ENCODE measurements at regions not wholly inside any gene's neighbourhood (a gene's known extent, or its start where the extent isn't known, plus 50 kb on each side); places are given as distances from the start of the nearest gene placed in this dataset.

- peaks cover 41% of the 10 kb centered on the region for H3K4me1 ChIP-seq (ENCODE audit: control insufficient read depth, insufficient read depth, low read length)
- POLR2A ChIA-PET, result interaction anchor here (0.5 to 1.1 kb wide), 2 partner anchors 9 to 21 kb away, joined by 4 read pairs; no protein-coding TSS in a partner anchor
- intact Hi-C loops (cut with micrococcal nuclease; ENCODE audit: unreplicated experiment), result no loop called here
Observed at GRCh38 chr14:49951691-49952345, 58.9 kb downstream of the ARF6 start.

GRCh38 chr14:49953196-49953595, 60.3 kb downstream of the ARF6 start:
- BruUV-seq (replicated peaks), result no TSS peak
- DNase-seq (ENCODE audit: low read depth, low spot score) (no peak), ATAC-seq (no peak)
- Histone ChIP-seq H3K4me3 (ENCODE audit: low read depth in 2 of 2, low read length in 2 of 2) (no peak overlapping the region), H3K27ac (ENCODE audit: low read length) (peak overlapping the region; percentile 88), H3K27me3 (ENCODE audit: control insufficient read depth, insufficient read depth, low read length) (no peaks in the 10 kb centered on the region), H3K9me3 (ENCODE audit: control insufficient read depth, insufficient read depth, low read depth, low read length) (no peaks in the 10 kb centered on the region), H3K36me3 (ENCODE audit: control insufficient read depth, insufficient read depth, low read length) (no peaks in the 10 kb centered on the region), H3K4me1 (ENCODE audit: control insufficient read depth, insufficient read depth, low read length) (peaks cover 36% of the 10 kb centered on the region)
- TF ChIP-seq SIN3A (IDR thresholded peaks at IDR 0.05; ENCODE audit: borderline replicate concordance, insufficient read depth, low read depth, low read length) (no peak), TCF7L2 (IDR thresholded peaks at IDR 0.05; ENCODE audit: low read depth, low read length) (no peak), REST (IDR thresholded peaks at IDR 0.05; ENCODE audit: insufficient read depth in 1 of 2, low read depth in 2 of 2, low read length in 1 of 2) (no peak), CTCF (IDR thresholded peaks at IDR 0.05) (no peak), POLR2AphosphoS5 (IDR thresholded peaks at IDR 0.05; ENCODE audit: low read depth, low read length) (no peak)
- intact Hi-C loops (cut with micrococcal nuclease; ENCODE audit: unreplicated experiment), result no loop called here
- ChIA-PET POLR2A (no interaction called here), CTCF (no interaction called here)
- in situ Hi-C loops (cut with HindIII; ENCODE audit: low pct_unique_long_range_greater_than_20kb, low sequenced_read_pairs), result no loop called here

More at GRCh38 chr14:49951691-49952345, 58.9 kb downstream of the ARF6 start:
- H3K27me3 ChIP-seq (ENCODE audit: control insufficient read depth, insufficient read depth, low read length), result no peaks in the 10 kb centered on the region
- no peak overlapping the region for H3K4me3 ChIP-seq (ENCODE audit: low read depth in 2 of 2, low read length in 2 of 2)
- CTCF ChIA-PET, result no interaction called here
- in situ Hi-C loops (cut with HindIII; ENCODE audit: low pct_unique_long_range_greater_than_20kb, low sequenced_read_pairs), result no loop called here
- DNase-seq (ENCODE audit: low read depth, low spot score), result no peak
- no TSS peak for BruUV-seq (replicated peaks)
- H3K9me3 ChIP-seq (ENCODE audit: control insufficient read depth, insufficient read depth, low read depth, low read length), result no peaks in the 10 kb centered on the region
- ATAC-seq, result no peak
- no peaks in the 10 kb centered on the region for H3K36me3 ChIP-seq (ENCODE audit: control insufficient read depth, insufficient read depth, low read length)
- TF ChIP-seq POLR2AphosphoS5 (IDR thresholded peaks at IDR 0.05; ENCODE audit: low read depth, low read length), result no peak
- TF ChIP-seq CTCF (IDR thresholded peaks at IDR 0.05), result no peak
- no peak; the same call in 1 of the 2 replicates for TF ChIP-seq TCF7L2 (IDR thresholded peaks at IDR 0.05; ENCODE audit: low read depth, low read length)
- no peak for TF ChIP-seq REST (IDR thresholded peaks at IDR 0.05; ENCODE audit: insufficient read depth in 1 of 2, low read depth in 2 of 2, low read length in 1 of 2)
- no peak for TF ChIP-seq SIN3A (IDR thresholded peaks at IDR 0.05; ENCODE audit: borderline replicate concordance, insufficient read depth, low read depth, low read length)
- H3K27ac ChIP-seq (ENCODE audit: low read length), result peak overlapping the region; percentile 88

Measured in Panc1 (cell line).